Neutrophil (primary cell): ENCODE measurements at regions not wholly inside any gene's neighbourhood (a gene's known extent, or its start where the extent isn't known, plus 50 kb on each side); places are given as distances from the start of the nearest gene placed in this dataset.

Source experiments
- H3K27ac ChIP-seq: fragments of 200-600 bp; sonication (generic); 2 replicates; pipeline ENCODE4 v1.5.1; 2016; ENCODE audit warnings: mild to moderate bottlenecking, moderate library complexity
- H3K27me3 ChIP-seq: fragments of 200-600 bp; sonication (generic); 2 replicates; pipeline ENCODE4 v1.6.0; 2016; ENCODE audit warnings: mild to moderate bottlenecking
- H3K36me3 ChIP-seq: fragments of 200-600 bp; sonication (generic); 2 replicates; pipeline ENCODE4 v1.5.1; 2017
- H3K4me1 ChIP-seq, 2 experiments: fragments of 200-600 bp in 1 of 2; sonication (generic) in 1 of 2; 1 replicate in 1 of 2; 2 replicates in 1 of 2; pipeline versions ENCODE4 v1.5.1 to v1.6.1; 2013 to 2016; ENCODE audit warnings: low read depth in 1 of 2, low read length in 1 of 2, mild to moderate bottlenecking in 1 of 2, moderate library complexity in 1 of 2; ENCODE audit not compliant: control insufficient read depth in 1 of 2, insufficient read depth in 1 of 2
- H3K4me3 ChIP-seq, 2 experiments: fragments of 200-600 bp in 1 of 2; sonication (generic) in 1 of 2; 1 replicate in 1 of 2; 2 replicates in 1 of 2; pipeline ENCODE4 v1.5.1; 2013 to 2016; ENCODE audit warnings: low read depth in 1 of 2, low read length in 1 of 2, mild to moderate bottlenecking in 1 of 2, moderate library complexity in 1 of 2
- H3K9me3 ChIP-seq: fragments of 200-600 bp; sonication (generic); 2 replicates; pipeline ENCODE4 v1.5.1; 2016
- TF ChIP-seq, protein P1 (sequence below): fragments of 200-600 bp; sonication (generic); IDR thresholded peaks from 2 replicates; pipeline ENCODE4 v1.5.1; 2016; ENCODE audit warnings: antibody characterized with exemption

DNA sequence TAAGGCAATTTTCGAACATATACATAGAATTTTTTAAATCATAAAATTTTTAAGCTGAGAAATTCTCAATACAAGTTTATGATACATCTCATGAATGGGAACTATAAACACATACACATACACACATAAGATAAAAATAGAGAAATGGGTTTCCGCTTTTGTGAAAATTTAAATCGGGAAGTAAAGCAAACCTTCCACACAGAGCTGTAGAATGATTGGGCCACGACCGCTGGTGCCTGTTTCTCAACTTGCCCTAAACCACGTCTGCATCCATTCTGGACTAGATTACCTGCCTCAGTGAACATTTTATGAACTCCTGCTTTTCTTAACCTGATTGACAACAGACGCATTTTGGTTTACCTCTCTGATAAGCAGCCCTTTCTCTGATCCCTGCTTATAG, 264.4 kb downstream of the SKAP2 start:
- no peak overlapping the region for H3K4me3 ChIP-seq
- H3K27ac ChIP-seq = no peak overlapping the region
- peaks cover 2% of the 10 kb centered on the region for H3K27me3 ChIP-seq
- no peaks in the 10 kb centered on the region for H3K4me1 ChIP-seq
- H3K9me3 ChIP-seq = no peaks in the 10 kb centered on the region
- H3K36me3 ChIP-seq = no peaks in the 10 kb centered on the region
- TF ChIP-seq, protein P1, sequence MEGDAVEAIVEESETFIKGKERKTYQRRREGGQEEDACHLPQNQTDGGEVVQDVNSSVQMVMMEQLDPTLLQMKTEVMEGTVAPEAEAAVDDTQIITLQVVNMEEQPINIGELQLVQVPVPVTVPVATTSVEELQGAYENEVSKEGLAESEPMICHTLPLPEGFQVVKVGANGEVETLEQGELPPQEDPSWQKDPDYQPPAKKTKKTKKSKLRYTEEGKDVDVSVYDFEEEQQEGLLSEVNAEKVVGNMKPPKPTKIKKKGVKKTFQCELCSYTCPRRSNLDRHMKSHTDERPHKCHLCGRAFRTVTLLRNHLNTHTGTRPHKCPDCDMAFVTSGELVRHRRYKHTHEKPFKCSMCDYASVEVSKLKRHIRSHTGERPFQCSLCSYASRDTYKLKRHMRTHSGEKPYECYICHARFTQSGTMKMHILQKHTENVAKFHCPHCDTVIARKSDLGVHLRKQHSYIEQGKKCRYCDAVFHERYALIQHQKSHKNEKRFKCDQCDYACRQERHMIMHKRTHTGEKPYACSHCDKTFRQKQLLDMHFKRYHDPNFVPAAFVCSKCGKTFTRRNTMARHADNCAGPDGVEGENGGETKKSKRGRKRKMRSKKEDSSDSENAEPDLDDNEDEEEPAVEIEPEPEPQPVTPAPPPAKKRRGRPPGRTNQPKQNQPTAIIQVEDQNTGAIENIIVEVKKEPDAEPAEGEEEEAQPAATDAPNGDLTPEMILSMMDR = no peak

DNA sequence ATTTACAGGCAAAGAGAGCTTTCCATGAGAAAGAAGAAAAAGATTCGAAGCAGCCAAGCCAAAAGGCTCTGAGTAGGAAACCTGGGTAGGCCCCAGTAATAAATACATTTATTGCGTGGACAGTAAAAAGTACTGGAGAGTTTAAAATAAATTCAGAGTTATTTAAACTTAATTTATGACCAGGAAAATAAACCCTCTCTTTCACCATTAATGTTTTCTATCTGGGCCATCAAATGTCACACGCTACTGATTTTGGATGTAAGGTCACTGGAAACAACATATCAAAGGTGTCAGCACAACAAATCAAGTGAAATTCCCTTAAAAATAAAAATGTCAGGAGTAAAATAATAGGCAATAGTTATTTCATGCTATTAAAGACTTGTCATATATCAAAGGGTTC, 264.0 kb downstream of the SKAP2 start:
- H3K27me3 ChIP-seq = peaks cover under 1% of the 10 kb centered on the region
- TF ChIP-seq, protein P1 = no peak
- H3K4me3 ChIP-seq = no peak overlapping the region
- H3K9me3 ChIP-seq = no peaks in the 10 kb centered on the region
- no peaks in the 10 kb centered on the region for H3K36me3 ChIP-seq
- H3K27ac ChIP-seq = no peak overlapping the region
- no peaks in the 10 kb centered on the region for H3K4me1 ChIP-seq

DNA sequence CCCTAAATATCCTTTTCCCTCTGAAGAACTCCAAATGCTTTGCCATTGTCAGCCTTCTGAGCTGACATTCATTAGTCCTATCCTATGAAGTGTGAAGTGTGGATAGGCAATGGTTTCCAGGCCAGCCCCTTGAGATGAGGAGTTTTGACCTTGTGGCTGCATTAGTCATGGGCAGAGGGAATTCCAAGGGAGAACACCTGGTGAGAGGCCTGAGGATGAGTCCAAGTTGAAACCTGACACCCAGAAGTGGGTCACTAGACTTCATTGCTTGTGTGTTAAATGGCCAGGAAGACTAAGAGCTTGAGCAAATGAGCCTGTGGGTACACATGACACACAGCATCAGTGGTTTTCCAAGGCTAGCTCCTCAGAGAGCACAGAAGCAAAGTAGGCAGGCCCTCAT, 260.8 kb downstream of the SKAP2 start:
- no peak overlapping the region for H3K4me3 ChIP-seq
- no peak overlapping the region for H3K27ac ChIP-seq
- peaks cover 4% of the 10 kb centered on the region for H3K27me3 ChIP-seq
- H3K4me1 ChIP-seq = no peaks in the 10 kb centered on the region
- no peaks in the 10 kb centered on the region for H3K36me3 ChIP-seq
- TF ChIP-seq, protein P1 = no peak
- H3K9me3 ChIP-seq = no peaks in the 10 kb centered on the region

DNA sequence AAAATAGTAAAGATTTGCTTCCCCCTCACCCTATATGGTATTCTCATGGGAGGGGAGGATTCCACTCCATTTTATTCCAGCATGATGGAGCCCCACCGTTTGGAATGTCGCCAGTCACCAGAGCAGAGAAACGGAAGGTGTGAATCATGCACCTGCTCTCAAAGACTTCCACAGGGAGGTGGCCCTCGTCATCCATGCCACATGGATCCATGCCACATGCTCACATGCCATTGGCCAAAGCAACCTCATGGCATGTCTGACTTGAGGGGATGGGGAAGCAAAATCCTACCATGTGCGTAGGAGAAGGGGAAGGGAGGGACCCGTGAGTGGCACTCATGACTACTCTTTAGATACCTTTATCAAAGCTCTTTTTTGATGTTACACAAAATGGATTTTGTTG, 256.0 kb downstream of the SKAP2 start:
- H3K9me3 ChIP-seq = no peaks in the 10 kb centered on the region
- TF ChIP-seq, protein P1 = no peak
- H3K4me3 ChIP-seq = no peak overlapping the region
- H3K27ac ChIP-seq = no peak overlapping the region
- H3K36me3 ChIP-seq = no peaks in the 10 kb centered on the region
- H3K4me1 ChIP-seq = no peaks in the 10 kb centered on the region
- H3K27me3 ChIP-seq = peaks cover 4% of the 10 kb centered on the region

GRCh38 chr7:26609082-26609481, 255.3 kb downstream of the SKAP2 start:
- Histone ChIP-seq H3K9me3 (no peaks in the 10 kb centered on the region), H3K4me3 (no peak overlapping the region), H3K27ac (no peak overlapping the region), H3K4me1 (no peaks in the 10 kb centered on the region), H3K36me3 (no peaks in the 10 kb centered on the region), H3K27me3 (peaks cover 4% of the 10 kb centered on the region)
- TF ChIP-seq, protein P1 = no peak

DNA sequence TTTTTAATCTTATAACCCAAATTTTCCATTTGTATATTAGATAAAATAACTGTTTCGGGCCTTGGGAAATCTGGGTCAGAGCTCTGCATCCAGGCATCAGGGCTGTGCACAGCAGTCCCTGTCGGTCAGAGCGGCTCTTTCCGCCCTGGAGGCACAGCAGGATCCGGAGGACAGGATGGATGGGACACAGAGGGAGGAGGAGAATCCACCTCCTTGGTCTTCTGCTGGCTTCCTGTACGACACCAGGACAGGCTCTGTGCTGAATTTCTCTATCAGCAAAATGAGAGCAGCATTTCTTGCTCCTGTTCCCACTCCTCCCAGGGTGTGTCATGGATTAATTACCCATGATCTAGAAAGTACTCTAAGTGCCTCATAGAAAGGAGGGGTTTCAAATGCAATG, 254.9 kb downstream of the SKAP2 start:
- Histone ChIP-seq H3K4me3 (no peak overlapping the region), H3K4me1 (no peaks in the 10 kb centered on the region), H3K36me3 (no peaks in the 10 kb centered on the region), H3K9me3 (no peaks in the 10 kb centered on the region), H3K27me3 (peaks cover 4% of the 10 kb centered on the region), H3K27ac (no peak overlapping the region)
- TF ChIP-seq, protein P1 = no peak
